ENCODE measurements at regions not wholly inside any gene's neighbourhood (a gene's known extent, or its start where the extent isn't known, plus 50 kb on each side); places are given as distances from the start of the nearest gene placed in this dataset.

DNA sequence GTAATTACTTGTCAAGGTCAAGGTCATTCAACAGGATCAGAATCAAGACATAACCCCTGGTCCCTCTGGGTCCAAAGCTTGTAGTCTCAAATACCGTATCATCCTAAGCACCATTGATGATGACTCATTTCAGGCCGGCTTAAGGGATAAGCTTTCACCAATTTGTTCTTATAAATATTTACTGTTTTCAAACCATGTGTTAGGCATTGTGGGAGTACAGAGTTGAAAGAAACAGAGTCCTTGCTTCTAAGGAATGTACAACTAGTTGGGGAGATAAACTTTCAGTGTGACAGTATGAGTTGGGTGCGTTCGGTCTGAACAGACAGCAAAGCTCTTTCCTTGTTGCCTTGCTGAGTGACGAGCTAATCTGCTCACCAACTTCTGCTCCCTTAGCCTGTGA lies 183.5 kb upstream of the MAF start:
- TF ChIP-seq EZH2phosphoT487 (IDR thresholded peaks at IDR 0.05; ENCODE audit: borderline replicate concordance, low read length), result no peak
- TF ChIP-seq, protein P1, sequence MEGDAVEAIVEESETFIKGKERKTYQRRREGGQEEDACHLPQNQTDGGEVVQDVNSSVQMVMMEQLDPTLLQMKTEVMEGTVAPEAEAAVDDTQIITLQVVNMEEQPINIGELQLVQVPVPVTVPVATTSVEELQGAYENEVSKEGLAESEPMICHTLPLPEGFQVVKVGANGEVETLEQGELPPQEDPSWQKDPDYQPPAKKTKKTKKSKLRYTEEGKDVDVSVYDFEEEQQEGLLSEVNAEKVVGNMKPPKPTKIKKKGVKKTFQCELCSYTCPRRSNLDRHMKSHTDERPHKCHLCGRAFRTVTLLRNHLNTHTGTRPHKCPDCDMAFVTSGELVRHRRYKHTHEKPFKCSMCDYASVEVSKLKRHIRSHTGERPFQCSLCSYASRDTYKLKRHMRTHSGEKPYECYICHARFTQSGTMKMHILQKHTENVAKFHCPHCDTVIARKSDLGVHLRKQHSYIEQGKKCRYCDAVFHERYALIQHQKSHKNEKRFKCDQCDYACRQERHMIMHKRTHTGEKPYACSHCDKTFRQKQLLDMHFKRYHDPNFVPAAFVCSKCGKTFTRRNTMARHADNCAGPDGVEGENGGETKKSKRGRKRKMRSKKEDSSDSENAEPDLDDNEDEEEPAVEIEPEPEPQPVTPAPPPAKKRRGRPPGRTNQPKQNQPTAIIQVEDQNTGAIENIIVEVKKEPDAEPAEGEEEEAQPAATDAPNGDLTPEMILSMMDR (IDR thresholded peaks at IDR 0.05; ENCODE audit: low read depth, low read length, poor library complexity, severe bottlenecking), result no peak
- Histone ChIP-seq H3K27me3 (ENCODE audit: control insufficient read depth, low read length) (no peaks in the 10 kb centered on the region), H3K36me3 (ENCODE audit: control insufficient read depth, low read length) (no peaks in the 10 kb centered on the region), H3K4me3 (ENCODE audit: low read length) (no peak overlapping the region), H3K27ac (ENCODE audit: low read depth, low read length) (no peak overlapping the region), H3K79me2 (ENCODE audit: control insufficient read depth, low read length) (no peaks in the 10 kb centered on the region), H3K9me3 (ENCODE audit: control insufficient read depth, insufficient read depth, low read length) (no peaks in the 10 kb centered on the region; the same call in 1 of the 2 replicates), H3K4me2 (ENCODE audit: low read length) (no peak overlapping the region), H4K20me1 (ENCODE audit: control insufficient read depth, insufficient read depth, low read depth, low read length) (no peaks in the 10 kb centered on the region), H3K9me2 (replicated peaks; ENCODE audit: control insufficient read depth, low read length) (no peaks in the 10 kb centered on the region), H3F3A (ENCODE audit: control insufficient read depth, insufficient read depth) (no peaks in the 10 kb centered on the region), H3K4me1 (ENCODE audit: control insufficient read depth, low read length) (no peaks in the 10 kb centered on the region)

DNA sequence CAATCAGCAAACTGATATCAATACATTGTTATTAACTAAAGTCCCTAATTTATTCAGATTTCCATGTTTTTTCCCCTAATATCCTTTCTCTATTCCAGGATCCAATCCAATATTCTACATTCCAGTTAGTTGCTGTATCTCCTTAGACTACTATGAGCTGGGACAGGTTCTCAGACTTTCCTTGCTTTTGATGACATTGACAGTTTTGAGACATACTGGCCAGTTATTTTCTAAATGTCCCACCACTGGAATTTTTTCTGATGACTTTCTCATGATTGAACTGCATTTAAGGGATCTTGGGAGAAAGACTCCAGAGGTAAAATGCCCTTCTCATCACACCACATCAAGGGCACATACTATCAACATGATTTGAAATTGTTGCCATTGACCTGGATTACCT lies 177.1 kb upstream of the MAF start:
- H3K4me3 ChIP-seq (ENCODE audit: low read length), result no peak overlapping the region
- no peaks in the 10 kb centered on the region for H3K79me2 ChIP-seq (ENCODE audit: control insufficient read depth, low read length)
- H3K4me2 ChIP-seq (ENCODE audit: low read length), result no peak overlapping the region
- H3K4me1 ChIP-seq (ENCODE audit: control insufficient read depth, low read length), result no peaks in the 10 kb centered on the region
- H3K27ac ChIP-seq (ENCODE audit: low read depth, low read length), result no peak overlapping the region
- H4K20me1 ChIP-seq (ENCODE audit: control insufficient read depth, insufficient read depth, low read depth, low read length), result no peaks in the 10 kb centered on the region
- no peaks in the 10 kb centered on the region for H3K36me3 ChIP-seq (ENCODE audit: control insufficient read depth, low read length)
- no peaks in the 10 kb centered on the region for H3K27me3 ChIP-seq (ENCODE audit: control insufficient read depth, low read length)
- TF ChIP-seq EZH2phosphoT487 (IDR thresholded peaks at IDR 0.05; ENCODE audit: borderline replicate concordance, low read length), result no peak
- TF ChIP-seq, protein P1 (IDR thresholded peaks at IDR 0.05; ENCODE audit: low read depth, low read length, poor library complexity, severe bottlenecking), result no peak
- no peaks in the 10 kb centered on the region for H3K9me3 ChIP-seq (ENCODE audit: control insufficient read depth, insufficient read depth, low read length)
- H3K9me2 ChIP-seq (replicated peaks; ENCODE audit: control insufficient read depth, low read length), result no peaks in the 10 kb centered on the region
- H3F3A ChIP-seq (ENCODE audit: control insufficient read depth, insufficient read depth), result no peaks in the 10 kb centered on the region

DNA sequence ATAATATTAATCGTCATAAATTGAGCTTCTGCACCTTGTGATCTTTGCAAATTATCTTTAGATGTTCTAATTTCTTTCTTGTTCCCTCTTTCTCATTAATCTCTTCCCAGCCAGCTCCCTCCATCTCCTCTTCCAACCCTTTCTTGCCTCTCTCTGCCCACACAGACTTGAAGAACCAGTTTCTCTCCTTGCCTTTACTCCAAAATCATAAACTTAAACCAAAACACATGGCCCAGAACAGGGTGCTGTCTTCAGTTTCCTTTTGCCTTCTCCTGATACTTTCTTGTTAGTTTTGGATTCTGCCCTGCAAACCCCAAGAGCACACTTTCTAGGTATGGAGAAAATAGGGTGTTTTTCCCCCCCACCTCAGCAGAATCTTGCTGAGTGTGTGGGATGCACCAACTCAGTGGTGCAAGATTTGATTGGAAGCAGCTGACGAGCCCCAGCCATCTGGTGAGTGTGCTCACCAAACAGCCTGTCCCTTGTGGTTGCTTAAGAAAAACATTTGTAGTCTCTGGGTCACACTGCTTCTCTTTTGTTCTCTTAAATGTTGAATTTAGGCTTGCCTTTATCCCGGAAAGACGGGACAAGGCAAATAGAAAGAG lies 175.8 kb upstream of the MAF start:
- no peaks in the 10 kb centered on the region for H3K79me2 ChIP-seq (ENCODE audit: control insufficient read depth, low read length)

More for the DNA sequence above, 175.8 kb upstream of the MAF start:
- Histone ChIP-seq H3K27ac (ENCODE audit: low read depth, low read length) (no peak overlapping the region), H4K20me1 (ENCODE audit: control insufficient read depth, insufficient read depth, low read depth, low read length) (no peaks in the 10 kb centered on the region), H3K9me2 (replicated peaks; ENCODE audit: control insufficient read depth, low read length) (no peaks in the 10 kb centered on the region), H3K27me3 (ENCODE audit: control insufficient read depth, low read length) (0 out of 2 replicates have a peak, but pooled peaks cover 3% of the 10 kb centered on the region), H3K4me3 (ENCODE audit: low read length) (no peak overlapping the region), H3K36me3 (ENCODE audit: control insufficient read depth, low read length) (no peaks in the 10 kb centered on the region), H3F3A (ENCODE audit: control insufficient read depth, insufficient read depth) (no peaks in the 10 kb centered on the region), H3K9me3 (ENCODE audit: control insufficient read depth, insufficient read depth, low read length) (no peaks in the 10 kb centered on the region), H3K4me1 (ENCODE audit: control insufficient read depth, low read length) (no peaks in the 10 kb centered on the region), H3K4me2 (ENCODE audit: low read length) (no peak overlapping the region)
- TF ChIP-seq EZH2phosphoT487 (IDR thresholded peaks at IDR 0.05; ENCODE audit: borderline replicate concordance, low read length), result no peak
- TF ChIP-seq, protein P1 (IDR thresholded peaks at IDR 0.05; ENCODE audit: low read depth, low read length, poor library complexity, severe bottlenecking), result no peak

Measured in DOHH2 (cell line).